ENCODE measurements at regions not wholly inside any gene's neighbourhood (a gene's known extent, or its start where the extent isn't known, plus 50 kb on each side); places are given as distances from the start of the nearest gene placed in this dataset.

GRCh38 chr3:82306189-82306588 is 544.7 kb upstream of the GBE1 start (continued):
- no peak for TF ChIP-seq NANOG (IDR thresholded peaks at IDR 0.05; ENCODE audit: borderline replicate concordance)

- no peaks in the 10 kb centered on the region for H3K4me1 ChIP-seq (ENCODE audit: insufficient read depth)
- Mint-ChIP-seq H3K4me1 (no peaks in the 10 kb centered on the region), H3K36me3 (ENCODE audit: low read depth) (no peaks in the 10 kb centered on the region), H3K9me3 (peaks cover 3% of the 10 kb centered on the region; the same call in 1 of the 3 replicates), H3K27ac (no peak overlapping the region), H3K27me3 (ENCODE audit: insufficient read depth, low read depth, poor library complexity) (no peaks in the 10 kb centered on the region), H3K4me3 (no peak overlapping the region)
- H3K27ac ChIP-seq (ENCODE audit: low read depth) = no peak overlapping the region
- no peaks in the 10 kb centered on the region for H3K27me3 ChIP-seq (ENCODE audit: insufficient read depth)
- H3K79me2 ChIP-seq (replicated peaks; ENCODE audit: insufficient read depth) = no peaks in the 10 kb centered on the region
- no peaks in the 10 kb centered on the region for H4K20me1 ChIP-seq (replicated peaks; ENCODE audit: insufficient read depth)
- no peak overlapping the region for H2AFZ ChIP-seq
- TF ChIP-seq EZH2phosphoT487 (IDR thresholded peaks at IDR 0.05; ENCODE audit: unreplicated experiment) (no peak), CTCF (conservative IDR thresholded peaks at IDR 0.05; ENCODE audit: low read depth in 2 of 2) (no peak), POLR2AphosphoS5 (IDR thresholded peaks at IDR 0.05; ENCODE audit: low read depth) (no peak), REST (IDR thresholded peaks at IDR 0.05; ENCODE audit: unreplicated experiment) (no peak), CREB1 (CRISPR knock-in tag; IDR thresholded peaks at IDR 0.05; ENCODE audit: low read depth) (no peak), STAT1 (IDR thresholded peaks at IDR 0.05; ENCODE audit: unreplicated experiment) (no peak), JUNB (IDR thresholded peaks at IDR 0.05; ENCODE audit: unreplicated experiment) (no peak), ZNF462 (CRISPR knock-in tag; IDR thresholded peaks at IDR 0.05) (no peak), EZH2 (IDR thresholded peaks at IDR 0.05; ENCODE audit: low read depth, unreplicated experiment) (no peak), ZNF114 (CRISPR knock-in tag; IDR thresholded peaks at IDR 0.05) (no peak), ETS1 (IDR thresholded peaks at IDR 0.05) (no peak), NANOG (IDR thresholded peaks at IDR 0.05; ENCODE audit: borderline replicate concordance) (no peak), ZNF331 (CRISPR knock-in tag; IDR thresholded peaks at IDR 0.05; ENCODE audit: low read depth) (no peak)
- H3K4me2 ChIP-seq = no peak overlapping the region
- H3K9me2 ChIP-seq (ENCODE audit: insufficient read depth) = peaks cover 14% of the 10 kb centered on the region; the same call in 1 of the 2 replicates
- ATAC-seq = no peak
- no peak overlapping the region for H3K4me3 ChIP-seq
- DNase-seq (ENCODE audit: low spot score) = no peak
- H3F3A ChIP-seq (replicated peaks; ENCODE audit: low read depth) = no peaks in the 10 kb centered on the region
- H3K36me3 ChIP-seq (ENCODE audit: insufficient read depth) = no peaks in the 10 kb centered on the region
These were observed 533.2 kb upstream of the GBE1 start for GRCh38 chr3:82294609-82295008.
